HepG2 (cell line): ENCODE measurements at regions not wholly inside any gene's neighbourhood (a gene's known extent, or its start where the extent isn't known, plus 50 kb on each side); places are given as distances from the start of the nearest gene placed in this dataset.

Source experiments
- ATAC-seq: fragments of 200-7000 bp; cut with Tn5 transposase; 3 replicates; pipeline ENCODE4 v1.9.1; 2020; ENCODE audit warnings: mild to moderate bottlenecking, moderate library complexity
- BruUV-seq: library from RNA; stranded (reverse); fragments of 400-500 nt; replicated peaks from 2 replicates; lab custom pipeline; 2021; lab: Mats Ljungman, UMichigan
- CTCF ChIA-PET: fragments of 300-600 bp; formaldehyde crosslinking; extraction: SDS; loops from one replicate; lab custom pipeline; 2021; ENCODE audit warnings: low total read pairs, inconsistent platforms, low intra/inter-chr PET ratio; lab: Yijun Ruan, JAX
- POLR2A ChIA-PET: fragments of 350-600 bp; sonication (Branson Sonifier 250); formaldehyde crosslinking; loops from one replicate; lab custom pipeline; 2020; ENCODE audit warnings: antibody characterized with exemption, inconsistent platforms; lab: Yijun Ruan, JAX
- DNase-seq: peaks from one replicate; pipeline ENCODE4 v3.0.0-alpha.2; 2015; ENCODE audit warnings: low spot score
- FAIRE-seq: peaks from 3 replicates; lab custom pipeline; 2011; peaks lifted over from hg19 to GRCh38; lab: Jason Lieb, UNC
- H2AFZ ChIP-seq: one replicate; pipeline ENCODE4 v1.6.1; 2011; ENCODE audit warnings: low read length, inconsistent platforms
- H3K27ac ChIP-seq: fragments of 300-600 bp; 3 replicates; pipeline ENCODE4 v1.8.0; 2011; ENCODE audit warnings: mixed run types, mild to moderate bottlenecking, mixed read lengths, low read length, inconsistent platforms; ENCODE audit not compliant: insufficient read depth; ENCODE audit errors: extremely low read length
- H3K27me3 ChIP-seq, 2 experiments: fragments of 200-600 bp in 1 of 2; 2 replicates in 1 of 2; 3 replicates in 1 of 2; pipeline versions ENCODE4 v1.6.0 to v1.8.0; 2011; ENCODE audit warnings: low read length in 2 of 2, mild to moderate bottlenecking in 2 of 2, moderate library complexity in 2 of 2, inconsistent platforms in 1 of 2; ENCODE audit not compliant: insufficient read depth in 2 of 2, control insufficient read depth in 1 of 2
- H3K36me3 ChIP-seq, 2 experiments: fragments of 200-600 bp in 1 of 2; replicated peaks in 1 of 2; 2 replicates in 1 of 2; 3 replicates in 1 of 2; pipeline versions ENCODE4 v1.5.1 to v1.8.0; 2011; ENCODE audit warnings: low read length in 2 of 2, inconsistent platforms in 1 of 2; ENCODE audit not compliant: insufficient read depth in 2 of 2, control insufficient read depth in 1 of 2
- H3K4me1 ChIP-seq: 2 replicates; pipeline ENCODE4 v1.5.1; 2012; ENCODE audit warnings: low read length, inconsistent platforms; ENCODE audit not compliant: insufficient read depth
- H3K4me2 ChIP-seq: 2 replicates; pipeline ENCODE4 v1.6.0; 2011; ENCODE audit warnings: low read depth, low read length, inconsistent platforms
- H3K4me3 ChIP-seq, 3 experiments: fragments of 200-600 bp in 1 of 3; sonication (generic), shearing (Covaris generic) in 1 of 3; replicated peaks in 1 of 3; 2 replicates each; pipeline ENCODE4 v1.5.1; 2011 to 2016; ENCODE audit warnings: low read length in 3 of 3, inconsistent platforms in 2 of 3, low read depth in 2 of 3, mild to moderate bottlenecking in 2 of 3, control low read depth in 1 of 3, mixed read lengths in 1 of 3; ENCODE audit not compliant: insufficient read depth in 1 of 3
- H3K79me2 ChIP-seq: one replicate; pipeline ENCODE4 v1.6.1; 2011; ENCODE audit warnings: low read length, inconsistent platforms; ENCODE audit not compliant: insufficient read depth
- H3K9ac ChIP-seq: 2 replicates; pipeline ENCODE4 v1.6.0; 2011; ENCODE audit warnings: mild to moderate bottlenecking, low read depth, low read length, inconsistent platforms; ENCODE audit not compliant: insufficient read depth
- H3K9me3 ChIP-seq: 2 replicates; pipeline ENCODE4 v1.5.1; 2012; ENCODE audit warnings: mild to moderate bottlenecking, low read length
- H4K20me1 ChIP-seq: 2 replicates; pipeline ENCODE4 v1.6.0; 2011; ENCODE audit warnings: inconsistent platforms, mild to moderate bottlenecking, low read length, moderate library complexity; ENCODE audit not compliant: insufficient read depth
- CEBPB ChIP-seq: IDR thresholded peaks from 2 replicates; pipeline ENCODE4 v1.6.1; 2011; ENCODE audit warnings: low read depth, low read length, improper control_type of control experiment, borderline replicate concordance
- ELK4 ChIP-seq: sonication (generic); formaldehyde crosslinking; IDR thresholded peaks from 2 replicates; pipeline ENCODE4 v1.9.0; 2021; ENCODE audit warnings: missing genetic modification reagents, borderline replicate concordance
- FOXK1 ChIP-seq: sonication (generic); formaldehyde crosslinking; IDR thresholded peaks from 2 replicates; pipeline ENCODE4 v1.4.0; 2020; ENCODE audit warnings: low read depth, missing genetic modification reagents, borderline replicate concordance
- MIER2 ChIP-seq: IDR thresholded peaks from 2 replicates; pipeline ENCODE4 v1.6.1; 2016; ENCODE audit warnings: missing biosample characterization, missing genetic modification reagents
- NFATC3 ChIP-seq: sonication (generic); formaldehyde crosslinking; IDR thresholded peaks from 2 replicates; pipeline ENCODE4 v1.5.1; 2020; ENCODE audit warnings: mild to moderate bottlenecking, missing genetic modification reagents
- NR2C2 ChIP-seq: sonication (generic); formaldehyde crosslinking; IDR thresholded peaks from 2 replicates; pipeline ENCODE4 v1.4.0; 2020; ENCODE audit warnings: missing genetic modification reagents, mild to moderate bottlenecking, moderate library complexity, borderline replicate concordance
- TARDBP ChIP-seq: sonication (generic); formaldehyde crosslinking; IDR thresholded peaks from 2 replicates; pipeline ENCODE4 v1.8.0; 2022; ENCODE audit warnings: mild to moderate bottlenecking, missing genetic modification reagents
- ZNF230 ChIP-seq: sonication (generic); formaldehyde crosslinking; IDR thresholded peaks from 2 replicates; pipeline ENCODE4 v1.4.0; 2020; ENCODE audit warnings: mild to moderate bottlenecking, missing genetic modification reagents
- WGBS: methylation state at CpG from one replicate; pipeline ENCODE4 v1.1.6; 2017; ENCODE audit warnings: low lambda C conversion rate; 5-methylcytosine and 5-hydroxymethylcytosine counted together
- in situ Hi-C: cut with HindIII; loops from 2 replicates; pipeline ENCODE4 v1.10.0; 2017; ENCODE audit warnings: low pct_unique_long_range_greater_than_20kb; ENCODE audit not compliant: extremely low pct_ligation_motif_present
- intact Hi-C: fragments of 100-400 bp; cut with micrococcal nuclease; formaldehyde crosslinking; loops from one replicate; pipeline ENCODE4 v1.10.0; 2022; ENCODE audit not compliant: unreplicated experiment
- TF ChIP-seq, protein P1 (sequence below): sonication (generic); formaldehyde crosslinking; IDR thresholded peaks from 2 replicates; pipeline ENCODE4 v1.5.0; 2020; ENCODE audit warnings: missing genetic modification reagents, mild to moderate bottlenecking, borderline replicate concordance

DNA sequence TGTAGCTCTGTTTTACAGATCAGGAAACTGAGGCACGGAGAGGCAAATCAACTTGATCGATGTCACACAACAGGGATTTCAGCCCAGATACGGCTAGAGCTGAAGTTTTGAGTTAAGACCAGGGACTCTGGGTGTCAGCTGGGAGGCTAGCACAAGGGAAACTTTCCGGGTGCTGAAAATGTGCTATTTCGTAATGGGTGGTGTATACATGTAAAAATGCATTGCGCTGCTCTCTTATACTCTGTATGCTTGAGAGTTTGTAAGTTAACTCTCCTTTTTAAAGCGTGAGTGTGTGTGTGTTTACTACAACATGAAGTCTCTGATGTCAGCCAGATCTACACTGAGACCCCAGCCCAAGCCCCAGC, 227.6 kb downstream of the MN1 start:
- no peak overlapping the region for H3K4me3 ChIP-seq
- H3K9me3 ChIP-seq, result peaks cover 5% of the 10 kb centered on the region; the same call in 1 of the 2 replicates
- in situ Hi-C loops (no loop called here), intact Hi-C loops (no loop called here)
- no peak overlapping the region for H2AFZ ChIP-seq
- no peak for TF ChIP-seq NR2C2 (CRISPR knock-in tag)
- no peak for TF ChIP-seq ZNF230 (CRISPR knock-in tag)
- TF ChIP-seq TARDBP (CRISPR knock-in tag), result no peak
- no peak for TF ChIP-seq NFATC3 (CRISPR knock-in tag)
- no peak for TF ChIP-seq ELK4 (CRISPR knock-in tag)
- TF ChIP-seq CEBPB, result 0 out of 2 replicates have a peak, but pooled peaks have one; percentile 16
- TF ChIP-seq, protein P1, sequence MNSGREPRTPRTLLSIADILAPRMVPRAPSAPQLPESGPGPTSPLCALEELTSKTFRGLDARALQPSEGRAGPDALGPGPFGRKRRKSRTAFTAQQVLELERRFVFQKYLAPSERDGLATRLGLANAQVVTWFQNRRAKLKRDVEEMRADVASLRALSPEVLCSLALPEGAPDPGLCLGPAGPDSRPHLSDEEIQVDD (CRISPR knock-in tag), result no peak
- TF ChIP-seq MIER2 (CRISPR knock-in tag), result no peak
- TF ChIP-seq FOXK1, result no peak
- no peak for DNase-seq
- ChIA-PET CTCF (no interaction called here), POLR2A (no interaction called here)
- no peak overlapping the region for H3K27ac ChIP-seq
- no peaks in the 10 kb centered on the region for H4K20me1 ChIP-seq
- H3K4me2 ChIP-seq, result no peak overlapping the region
- no peaks in the 10 kb centered on the region for H3K4me1 ChIP-seq
- H3K27me3 ChIP-seq, result peaks cover 0 to 34% of the 10 kb centered on the region in 2 experiments; a peak in 3 of 5 replicates
- H3K9ac ChIP-seq, result no peak overlapping the region
- H3K79me2 ChIP-seq, result no peaks in the 10 kb centered on the region
- BruUV-seq, result no TSS peak
- no peaks in the 10 kb centered on the region for H3K36me3 ChIP-seq
- WGBS, result 39% methylated on average over 7 of the region's 7 CpGs
- no peak for ATAC-seq
- no peak for FAIRE-seq
